ENCODE measurements at regions not wholly inside any gene's neighbourhood (a gene's known extent, or its start where the extent isn't known, plus 50 kb on each side); places are given as distances from the start of the nearest gene placed in this dataset.
"Not testable (repeated sequence)": the region's sequence is repeated elsewhere in the genome, so short reads cannot be mapped to it uniquely, and the experiment has no call there.

- POLR2A ChIA-PET: no interaction called here
- DNase-seq (ENCODE audit: extremely low spot score): no peak
- CTCF ChIA-PET: interaction anchor here (1.4 kb wide), 1 partner anchor 9 kb away, joined by 3 read pairs; no protein-coding TSS in a partner anchor
- no peak for TF ChIP-seq CTCF (IDR thresholded peaks at IDR 0.05; ENCODE audit: control extremely low read depth, extremely low read depth, low read depth, missing control alignments)
Measured at GRCh38 chr5:114858665-114859437, 310.9 kb downstream of the TRIM36 start.

GRCh38 chr5:114857941-114858551 is 311.7 kb downstream of the TRIM36 start:
- no peak for DNase-seq (ENCODE audit: extremely low spot score)
- ChIA-PET POLR2A (no interaction called here), CTCF (interaction anchor here (1.4 kb wide), 1 partner anchor 10 kb away, joined by 3 read pairs; no protein-coding TSS in a partner anchor)
- TF ChIP-seq CTCF (IDR thresholded peaks at IDR 0.05; ENCODE audit: control extremely low read depth, extremely low read depth, low read depth, missing control alignments): no peak

GRCh38 chr5:114844711-114845110 is 325.0 kb downstream of the TRIM36 start:
- DNase-seq (ENCODE audit: extremely low spot score); CTCF ChIA-PET; POLR2A ChIA-PET: not testable (repeated sequence)

GRCh38 chr5:114839360-114839759 is 330.3 kb downstream of the TRIM36 start:
- POLR2A ChIA-PET: no interaction called here
- DNase-seq (ENCODE audit: extremely low spot score): no peak
- TF ChIP-seq CTCF (IDR thresholded peaks at IDR 0.05; ENCODE audit: control extremely low read depth, extremely low read depth, low read depth, missing control alignments): no peak
- CTCF ChIA-PET: no interaction called here

- POLR2A ChIA-PET: no interaction called here
- CTCF ChIA-PET: no interaction called here
- DNase-seq (ENCODE audit: extremely low spot score): no peak
- no peak for TF ChIP-seq CTCF (IDR thresholded peaks at IDR 0.05; ENCODE audit: control extremely low read depth, extremely low read depth, low read depth, missing control alignments)
Measured at GRCh38 chr5:114838937-114839336, 330.8 kb downstream of the TRIM36 start.

- ChIA-PET CTCF (interaction anchor here (1.1 to 1.6 kb wide), 2 partner anchors 12 to 17 kb away, joined by 3 read pairs; no protein-coding TSS in a partner anchor), POLR2A (no interaction called here)
- DNase-seq (ENCODE audit: extremely low spot score): no peak
- TF ChIP-seq CTCF (IDR thresholded peaks at IDR 0.05; ENCODE audit: control extremely low read depth, extremely low read depth, low read depth, missing control alignments): no peak
Measured at GRCh38 chr5:114830114-114830513, 339.6 kb downstream of the TRIM36 start.

GRCh38 chr5:114822863-114823262 is 346.8 kb downstream of the TRIM36 start:
- ChIA-PET POLR2A (no interaction called here), CTCF (interaction anchor here (1.0 kb wide), 1 partner anchor 31 kb away, joined by 3 read pairs; no protein-coding TSS in a partner anchor)
- no peak for TF ChIP-seq CTCF (IDR thresholded peaks at IDR 0.05; ENCODE audit: control extremely low read depth, extremely low read depth, low read depth, missing control alignments)
- DNase-seq (ENCODE audit: extremely low spot score): no peak
